GM21529 (cell line): ENCODE measurements at regions not wholly inside any gene's neighbourhood (a gene's known extent, or its start where the extent isn't known, plus 50 kb on each side); places are given as distances from the start of the nearest gene placed in this dataset.

Source experiments
- ATAC-seq: cut with Tn5 transposase; IDR thresholded peaks from one replicate; pipeline ENCODE4 v1.9.1; 2021; ENCODE audit not compliant: unreplicated experiment

DNA sequence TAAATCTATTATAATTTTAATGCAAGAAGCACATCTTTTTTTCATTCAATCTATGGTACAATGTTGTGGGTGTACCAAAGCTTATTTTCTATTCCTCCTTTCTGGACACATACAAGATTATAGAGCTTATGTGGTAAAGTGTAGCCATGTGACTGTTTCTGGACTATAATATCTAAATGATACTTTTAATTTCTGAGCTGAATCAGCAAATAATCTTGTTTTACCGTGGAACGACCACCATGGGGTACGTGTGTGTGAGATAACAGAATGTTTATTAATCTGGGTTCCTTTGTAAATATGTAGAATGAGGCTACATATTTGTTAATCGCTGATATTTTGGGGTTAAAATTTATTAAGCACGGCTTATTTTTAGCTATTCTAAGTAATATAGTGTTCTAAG is 111.5 kb upstream of the EYS start:
- no peak for ATAC-seq

GRCh38 chr6:65816991-65817390 is 110.0 kb upstream of the EYS start:
- ATAC-seq = no peak

- no peak for ATAC-seq
Measured at GRCh38 chr6:65814071-65814470, 107.0 kb upstream of the EYS start.

GRCh38 chr6:65803186-65803585 is 96.2 kb upstream of the EYS start:
- ATAC-seq = no peak

GRCh38 chr6:65799389-65799788 is 92.4 kb upstream of the EYS start:
- no peak for ATAC-seq

GRCh38 chr6:65798280-65799014 is 91.4 kb upstream of the EYS start:
- ATAC-seq = no peak

DNA sequence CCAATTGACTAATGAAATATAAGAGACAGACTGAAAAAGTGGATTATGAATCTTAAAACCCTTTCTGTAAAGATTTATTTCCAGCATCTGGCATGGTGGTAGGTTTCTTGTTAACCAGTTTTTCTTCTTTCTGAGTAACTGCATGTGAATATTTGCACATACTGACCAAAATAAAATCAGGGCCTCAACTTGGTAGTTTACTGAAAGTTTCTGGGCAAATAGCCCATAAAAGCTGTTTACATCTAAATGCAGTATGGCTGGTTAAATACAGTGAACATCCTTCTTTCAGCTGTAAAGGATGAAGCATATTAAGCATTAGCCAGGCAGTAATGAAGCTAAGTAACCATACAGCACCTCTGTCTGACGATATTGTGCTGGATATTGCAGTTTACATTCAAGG is 83.6 kb upstream of the EYS start:
- no peak for ATAC-seq

DNA sequence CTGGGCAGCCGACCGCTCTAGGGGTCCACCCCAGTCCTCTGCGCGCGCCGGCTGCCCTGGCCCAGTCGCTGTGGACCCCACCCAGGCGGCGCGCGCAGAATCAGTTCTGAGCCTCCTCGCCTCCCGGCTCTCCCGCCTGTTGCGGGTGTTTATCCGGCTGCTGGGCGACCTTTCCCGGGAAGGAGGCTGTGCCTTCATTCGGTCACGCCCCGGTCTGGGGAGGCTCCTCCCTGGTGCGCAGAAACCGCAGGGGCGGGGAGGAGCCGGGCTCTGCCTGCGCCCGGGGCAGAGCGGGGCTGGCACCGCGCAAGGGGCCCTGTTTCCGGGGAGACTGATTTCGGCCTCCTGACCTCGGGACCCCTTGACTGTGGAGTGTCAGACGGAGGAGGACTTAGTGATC is 80.8 kb upstream of the EYS start:
- ATAC-seq = no peak

- ATAC-seq = no peak
Measured at GRCh38 chr6:65786815-65787214, 79.8 kb upstream of the EYS start.

DNA sequence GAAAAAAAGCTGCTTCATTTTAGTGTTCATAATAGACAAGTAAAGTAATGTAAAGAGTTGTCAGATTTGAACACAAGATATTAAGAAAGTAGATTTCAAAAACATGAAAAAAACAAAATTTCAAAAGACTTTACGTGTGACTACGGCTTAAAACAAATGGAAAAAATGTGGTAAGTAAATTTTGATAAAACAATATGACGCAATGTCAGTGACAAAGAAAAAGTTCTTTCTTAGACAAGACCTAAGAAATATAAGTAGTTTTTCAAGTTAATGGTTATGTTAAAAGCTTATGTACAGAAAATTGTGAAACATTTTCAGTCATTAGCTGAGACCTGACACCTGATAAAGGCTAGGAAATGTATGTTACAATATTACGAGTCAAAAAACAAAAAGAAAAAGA is 73.7 kb upstream of the EYS start:
- no peak for ATAC-seq

DNA sequence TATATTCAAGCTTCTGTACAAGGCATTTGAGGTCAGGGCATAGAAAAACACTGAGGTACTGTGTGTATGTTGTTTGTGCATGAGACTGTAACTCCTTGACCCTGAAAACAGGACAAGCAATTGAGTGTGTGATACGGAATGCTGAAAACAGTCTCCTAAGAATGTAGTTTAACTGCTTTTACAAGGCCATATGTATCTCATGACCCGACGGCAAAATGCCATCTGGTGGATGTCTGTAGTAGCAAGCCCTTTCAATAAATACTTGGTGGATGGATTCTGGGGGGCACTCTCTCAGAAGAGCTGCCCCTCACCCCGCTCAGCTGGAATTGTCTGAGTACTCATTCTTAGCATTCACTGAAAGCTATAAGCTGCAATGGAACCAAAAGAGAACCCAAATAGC is 69.3 kb upstream of the EYS start:
- ATAC-seq = no peak

- ATAC-seq = no peak
Measured at GRCh38 chr6:65771946-65772345, 64.9 kb upstream of the EYS start.

- ATAC-seq = no peak
Measured at GRCh38 chr6:65761890-65762289, 54.9 kb upstream of the EYS start.

DNA sequence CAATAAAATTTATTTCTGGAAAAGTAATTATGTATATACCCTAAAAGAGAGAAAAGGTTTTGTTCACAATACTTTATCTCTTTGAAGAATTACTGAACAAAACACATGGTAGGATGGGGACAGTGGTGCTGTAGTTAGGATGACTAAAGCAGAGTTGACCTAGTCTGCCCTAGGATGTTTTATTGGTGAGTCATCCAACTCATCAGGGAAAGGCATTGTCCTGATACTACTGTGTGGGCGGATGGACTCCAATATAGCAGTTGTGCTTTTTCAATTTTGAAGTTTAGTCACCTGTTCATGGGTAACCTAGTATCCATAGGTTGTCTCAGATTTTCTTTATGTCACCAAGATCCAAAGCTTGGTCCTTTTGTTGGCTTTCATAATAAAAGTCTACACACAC is 53.3 kb upstream of the EYS start:
- no peak for ATAC-seq
